ENCODE measurements at regions not wholly inside any gene's neighbourhood (a gene's known extent, or its start where the extent isn't known, plus 50 kb on each side); places are given as distances from the start of the nearest gene placed in this dataset.
"Not testable (repeated sequence)": the region's sequence is repeated elsewhere in the genome, so short reads cannot be mapped to it uniquely, and the experiment has no call there.

GRCh38 chr9:101930783-101931182 lies 192.3 kb upstream of the GRIN3A start:
- Histone ChIP-seq H3K27me3 (ENCODE audit: insufficient read depth, low read length) (no peaks in the 10 kb centered on the region), H3K36me3 (ENCODE audit: insufficient read depth, low read length) (no peaks in the 10 kb centered on the region), H3K4me1 (ENCODE audit: insufficient read depth, low read length) (no peaks in the 10 kb centered on the region), H3K9me3 (ENCODE audit: low read length) (no peaks in the 10 kb centered on the region), H2AFZ (ENCODE audit: low read depth, low read length) (no peak overlapping the region), H3K4me3 (ENCODE audit: low read length) (no peak overlapping the region)

GRCh38 chr9:101925498-101925897 lies 187.1 kb upstream of the GRIN3A start:
- Histone ChIP-seq H2AFZ (ENCODE audit: low read depth, low read length) (no peak overlapping the region), H3K9me3 (ENCODE audit: low read length) (no peaks in the 10 kb centered on the region), H3K27me3 (ENCODE audit: insufficient read depth, low read length) (no peaks in the 10 kb centered on the region), H3K4me3 (ENCODE audit: low read length) (no peak overlapping the region), H3K36me3 (ENCODE audit: insufficient read depth, low read length) (no peaks in the 10 kb centered on the region), H3K4me1 (ENCODE audit: insufficient read depth, low read length) (no peaks in the 10 kb centered on the region)

- H3K36me3 ChIP-seq (ENCODE audit: insufficient read depth, low read length) = no peaks in the 10 kb centered on the region
- no peak overlapping the region for H3K4me3 ChIP-seq (ENCODE audit: low read length)
- no peak overlapping the region for H2AFZ ChIP-seq (ENCODE audit: low read depth, low read length)
- H3K4me1 ChIP-seq (ENCODE audit: insufficient read depth, low read length) = no peaks in the 10 kb centered on the region
- no peaks in the 10 kb centered on the region for H3K27me3 ChIP-seq (ENCODE audit: insufficient read depth, low read length)
- no peaks in the 10 kb centered on the region for H3K9me3 ChIP-seq (ENCODE audit: low read length)
Observed at GRCh38 chr9:101923451-101923850, 185.0 kb upstream of the GRIN3A start.

GRCh38 chr9:101916948-101917347 lies 178.5 kb upstream of the GRIN3A start:
- not testable (repeated sequence) for H3K9me3 ChIP-seq (ENCODE audit: low read length); H3K4me1 ChIP-seq (ENCODE audit: insufficient read depth, low read length); H3K4me3 ChIP-seq (ENCODE audit: low read length); H2AFZ ChIP-seq (ENCODE audit: low read depth, low read length); H3K36me3 ChIP-seq (ENCODE audit: insufficient read depth, low read length); H3K27me3 ChIP-seq (ENCODE audit: insufficient read depth, low read length)

GRCh38 chr9:101915482-101915881 lies 177.0 kb upstream of the GRIN3A start:
- Histone ChIP-seq H3K36me3 (ENCODE audit: insufficient read depth, low read length) (no peaks in the 10 kb centered on the region), H3K4me1 (ENCODE audit: insufficient read depth, low read length) (no peaks in the 10 kb centered on the region), H3K9me3 (ENCODE audit: low read length) (no peaks in the 10 kb centered on the region), H2AFZ (ENCODE audit: low read depth, low read length) (no peak overlapping the region), H3K4me3 (ENCODE audit: low read length) (no peak overlapping the region), H3K27me3 (ENCODE audit: insufficient read depth, low read length) (no peaks in the 10 kb centered on the region)

GRCh38 chr9:101912698-101913097 lies 174.3 kb upstream of the GRIN3A start:
- no peaks in the 10 kb centered on the region for H3K27me3 ChIP-seq (ENCODE audit: insufficient read depth, low read length)
- no peaks in the 10 kb centered on the region for H3K4me1 ChIP-seq (ENCODE audit: insufficient read depth, low read length)
- H3K4me3 ChIP-seq (ENCODE audit: low read length) = no peak overlapping the region
- no peaks in the 10 kb centered on the region for H3K9me3 ChIP-seq (ENCODE audit: low read length)
- H3K36me3 ChIP-seq (ENCODE audit: insufficient read depth, low read length) = no peaks in the 10 kb centered on the region
- no peak overlapping the region for H2AFZ ChIP-seq (ENCODE audit: low read depth, low read length)

GRCh38 chr9:101907466-101907865 lies 169.0 kb upstream of the GRIN3A start:
- Histone ChIP-seq H3K4me3 (ENCODE audit: low read length) (no peak overlapping the region), H3K9me3 (ENCODE audit: low read length) (no peaks in the 10 kb centered on the region), H3K36me3 (ENCODE audit: insufficient read depth, low read length) (no peaks in the 10 kb centered on the region), H3K4me1 (ENCODE audit: insufficient read depth, low read length) (no peaks in the 10 kb centered on the region), H2AFZ (ENCODE audit: low read depth, low read length) (no peak overlapping the region), H3K27me3 (ENCODE audit: insufficient read depth, low read length) (no peaks in the 10 kb centered on the region)

- H3K36me3 ChIP-seq (ENCODE audit: insufficient read depth, low read length) = no peaks in the 10 kb centered on the region
- H3K27me3 ChIP-seq (ENCODE audit: insufficient read depth, low read length) = no peaks in the 10 kb centered on the region
- no peaks in the 10 kb centered on the region for H3K4me1 ChIP-seq (ENCODE audit: insufficient read depth, low read length)
- H3K4me3 ChIP-seq (ENCODE audit: low read length) = no peak overlapping the region
- no peaks in the 10 kb centered on the region for H3K9me3 ChIP-seq (ENCODE audit: low read length)
- no peak overlapping the region for H2AFZ ChIP-seq (ENCODE audit: low read depth, low read length)
Observed at GRCh38 chr9:101904845-101905244, 166.4 kb upstream of the GRIN3A start.

GRCh38 chr9:101902051-101902450 lies 163.6 kb upstream of the GRIN3A start:
- Histone ChIP-seq H3K4me3 (ENCODE audit: low read length) (no peak overlapping the region), H3K27me3 (ENCODE audit: insufficient read depth, low read length) (no peaks in the 10 kb centered on the region), H3K9me3 (ENCODE audit: low read length) (no peaks in the 10 kb centered on the region), H2AFZ (ENCODE audit: low read depth, low read length) (no peak overlapping the region), H3K4me1 (ENCODE audit: insufficient read depth, low read length) (no peaks in the 10 kb centered on the region), H3K36me3 (ENCODE audit: insufficient read depth, low read length) (no peaks in the 10 kb centered on the region)

- H2AFZ ChIP-seq (ENCODE audit: low read depth, low read length) = no peak overlapping the region
- no peaks in the 10 kb centered on the region for H3K9me3 ChIP-seq (ENCODE audit: low read length)
- no peaks in the 10 kb centered on the region for H3K36me3 ChIP-seq (ENCODE audit: insufficient read depth, low read length)
- H3K4me1 ChIP-seq (ENCODE audit: insufficient read depth, low read length) = no peaks in the 10 kb centered on the region
- H3K4me3 ChIP-seq (ENCODE audit: low read length) = no peak overlapping the region
- no peaks in the 10 kb centered on the region for H3K27me3 ChIP-seq (ENCODE audit: insufficient read depth, low read length)
Observed at GRCh38 chr9:101897196-101897595, 158.7 kb upstream of the GRIN3A start.

GRCh38 chr9:101893661-101894646 lies 155.5 kb upstream of the GRIN3A start:
- Histone ChIP-seq H3K4me1 (ENCODE audit: insufficient read depth, low read length) (no peaks in the 10 kb centered on the region), H3K4me3 (ENCODE audit: low read length) (no peak overlapping the region), H3K36me3 (ENCODE audit: insufficient read depth, low read length) (no peaks in the 10 kb centered on the region)

GRCh38 chr9:101881508-101881907 lies 143.1 kb upstream of the GRIN3A start:
- Histone ChIP-seq H2AFZ (ENCODE audit: low read depth, low read length) (no peak overlapping the region), H3K27me3 (ENCODE audit: insufficient read depth, low read length) (no peaks in the 10 kb centered on the region), H3K9me3 (ENCODE audit: low read length) (no peaks in the 10 kb centered on the region), H3K4me3 (ENCODE audit: low read length) (no peak overlapping the region), H3K4me1 (ENCODE audit: insufficient read depth, low read length) (no peaks in the 10 kb centered on the region), H3K36me3 (ENCODE audit: insufficient read depth, low read length) (no peaks in the 10 kb centered on the region)

More at GRCh38 chr9:101893661-101894646, 155.5 kb upstream of the GRIN3A start:
- Histone ChIP-seq H3K27me3 (ENCODE audit: insufficient read depth, low read length) (no peaks in the 10 kb centered on the region), H3K9me3 (ENCODE audit: low read length) (no peaks in the 10 kb centered on the region), H2AFZ (ENCODE audit: low read depth, low read length) (no peak overlapping the region)

GRCh38 chr9:101880846-101881245 lies 142.4 kb upstream of the GRIN3A start:
- Histone ChIP-seq H3K9me3 (ENCODE audit: low read length) (no peaks in the 10 kb centered on the region), H3K27me3 (ENCODE audit: insufficient read depth, low read length) (no peaks in the 10 kb centered on the region), H3K36me3 (ENCODE audit: insufficient read depth, low read length) (no peaks in the 10 kb centered on the region), H2AFZ (ENCODE audit: low read depth, low read length) (no peak overlapping the region), H3K4me1 (ENCODE audit: insufficient read depth, low read length) (no peaks in the 10 kb centered on the region), H3K4me3 (ENCODE audit: low read length) (no peak overlapping the region)

GRCh38 chr9:101878734-101879133 lies 140.3 kb upstream of the GRIN3A start:
- Histone ChIP-seq H2AFZ (ENCODE audit: low read depth, low read length) (no peak overlapping the region), H3K4me3 (ENCODE audit: low read length) (no peak overlapping the region), H3K36me3 (ENCODE audit: insufficient read depth, low read length) (no peaks in the 10 kb centered on the region), H3K4me1 (ENCODE audit: insufficient read depth, low read length) (no peaks in the 10 kb centered on the region), H3K9me3 (ENCODE audit: low read length) (no peaks in the 10 kb centered on the region), H3K27me3 (ENCODE audit: insufficient read depth, low read length) (no peaks in the 10 kb centered on the region)
